Right ventricle myocardium inferior (tissue), 1 donor: ENCODE measurements at regions not wholly inside any gene's neighbourhood (a gene's known extent, or its start where the extent isn't known, plus 50 kb on each side); places are given as distances from the start of the nearest gene placed in this dataset.

Source experiments
- ATAC-seq: fragments of 200-7000 bp; cut with Tn5 transposase; one replicate; pipeline ENCODE4 v1.9.1; 2020; ENCODE audit warnings: mild to moderate bottlenecking, moderate library complexity
- DNase-seq: peaks from one replicate; pipeline ENCODE4 v3.0.0; 2021; ENCODE audit errors: missing footprints
- intact Hi-C: fragments of 100-400 bp; cut with DNase I; formaldehyde crosslinking; loops from one replicate; pipeline ENCODE4 v1.11.0; 2022
- donor health status: DM: no; HTN: yes; CAD: no; lungs with severe emphysema.

- DNase-seq (no peak), ATAC-seq (no peak)
- intact Hi-C loops = no loop called here
Measured at GRCh38 chr2:7916670-7917069, 765.2 kb upstream of the ID2 start.

GRCh38 chr2:7919510-7919909, 762.3 kb upstream of the ID2 start:
- ATAC-seq = no peak
- DNase-seq = no peak
- intact Hi-C loops = no loop called here

- intact Hi-C loops = no loop called here
- ATAC-seq = no peak
- no peak for DNase-seq
Measured at GRCh38 chr2:7924023-7924762, 757.7 kb upstream of the ID2 start.

DNA sequence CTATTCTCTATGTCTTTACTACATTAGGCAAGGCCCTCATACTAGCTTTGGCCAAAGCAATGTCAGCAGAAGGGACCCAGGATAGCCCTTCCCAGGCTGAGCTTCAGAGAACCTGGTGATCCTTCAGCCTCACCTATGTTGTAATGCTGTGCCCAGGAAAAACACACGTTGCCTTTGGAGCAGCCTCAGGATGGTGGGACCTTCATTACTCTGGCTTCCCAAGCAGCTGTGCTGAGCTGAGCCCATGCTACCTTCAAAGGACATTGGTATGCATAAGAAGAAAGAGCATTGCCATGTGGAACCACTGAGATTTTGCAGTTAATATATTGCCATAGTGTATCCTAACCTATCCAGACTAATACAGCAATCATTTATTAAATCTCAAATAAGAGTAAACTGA, 756.4 kb upstream of the ID2 start:
- intact Hi-C loops = no loop called here
- no peak for DNase-seq
- ATAC-seq = no peak

- ATAC-seq = no peak
- DNase-seq = no peak
- intact Hi-C loops = no loop called here
Measured at GRCh38 chr2:7927691-7928090, 754.2 kb upstream of the ID2 start.

GRCh38 chr2:7929281-7929680, 752.6 kb upstream of the ID2 start:
- intact Hi-C loops = no loop called here
- ATAC-seq = no peak
- no peak for DNase-seq

GRCh38 chr2:7930800-7931635, 750.8 kb upstream of the ID2 start:
- ATAC-seq (peak; percentile 69), DNase-seq (no peak)
- intact Hi-C loops = no loop called here

GRCh38 chr2:7931808-7932207, 750.0 kb upstream of the ID2 start:
- ATAC-seq = no peak
- no peak for DNase-seq
- intact Hi-C loops = no loop called here

- DNase-seq (no peak), ATAC-seq (no peak)
- intact Hi-C loops = no loop called here
Measured at GRCh38 chr2:7933672-7934071, 748.2 kb upstream of the ID2 start.

- DNase-seq (no peak), ATAC-seq (no peak)
- intact Hi-C loops = no loop called here
Measured at GRCh38 chr2:7934476-7934875, 747.4 kb upstream of the ID2 start.

- ATAC-seq (no peak), DNase-seq (no peak)
- intact Hi-C loops = no loop called here
Measured at GRCh38 chr2:7937082-7937481, 744.8 kb upstream of the ID2 start.

- intact Hi-C loops = no loop called here
- no peak for ATAC-seq
Measured at GRCh38 chr2:7940723-7941122, 741.1 kb upstream of the ID2 start.

DNA sequence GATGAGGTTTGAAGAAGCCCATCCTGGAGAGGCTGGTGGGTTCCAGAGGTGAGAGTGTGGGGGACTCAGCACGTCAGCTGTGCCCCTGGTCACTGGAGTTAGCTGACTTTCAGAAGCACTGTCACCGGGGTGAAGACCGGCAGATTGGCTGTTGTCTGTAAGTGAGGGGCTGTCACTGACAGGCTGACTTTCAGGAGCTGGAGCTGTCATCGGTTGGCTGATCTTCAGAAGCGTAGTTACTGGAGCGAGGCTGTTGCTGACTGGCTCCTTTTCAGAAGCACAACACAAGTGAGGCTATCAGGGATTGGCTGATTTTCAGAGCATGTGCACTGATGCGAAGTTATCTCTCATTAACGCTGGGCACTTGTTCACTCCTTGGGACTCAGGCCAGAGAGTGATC, 738.4 kb upstream of the ID2 start:
- intact Hi-C loops = no loop called here
- ATAC-seq = no peak
- DNase-seq = no peak

More at GRCh38 chr2:7940723-7941122, 741.1 kb upstream of the ID2 start:
- DNase-seq = no peak

- DNase-seq (no peak), ATAC-seq (no peak)
- intact Hi-C loops = no loop called here
Measured at GRCh38 chr2:7945026-7945425, 736.8 kb upstream of the ID2 start.

DNA sequence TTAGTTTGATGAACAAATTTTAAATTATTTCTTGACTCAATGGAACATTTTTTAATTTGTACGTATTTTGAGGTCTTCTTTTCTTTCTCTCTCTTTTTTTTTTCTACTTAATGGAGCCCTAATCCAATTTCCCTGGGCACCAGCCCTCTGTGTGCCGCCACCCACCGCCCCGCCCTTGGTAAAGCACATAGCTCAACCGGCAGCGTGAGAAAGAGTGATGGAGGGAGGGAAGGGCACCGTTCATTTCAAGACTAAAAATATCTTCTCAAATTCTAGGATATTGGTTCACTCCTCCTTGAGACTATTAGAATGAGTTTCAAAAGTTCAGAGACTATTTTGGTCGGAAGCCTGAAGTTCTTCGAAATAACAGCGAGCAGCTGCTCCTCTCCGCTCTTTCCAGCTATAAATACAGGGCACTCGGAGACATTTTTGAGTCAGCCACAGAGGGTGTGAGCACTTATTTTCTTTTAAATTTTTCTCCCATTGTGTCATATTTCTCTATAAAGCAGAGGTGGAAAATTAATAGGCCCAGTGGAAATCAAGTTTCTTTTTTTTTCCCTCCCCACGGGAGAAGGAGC, 731.7 kb upstream of the ID2 start:
- intact Hi-C loops = no loop called here
- DNase-seq = no peak
- no peak for ATAC-seq

- ATAC-seq = no peak
- intact Hi-C loops = no loop called here
- DNase-seq = no peak
Measured at GRCh38 chr2:7951001-7951400, 730.9 kb upstream of the ID2 start.

DNA sequence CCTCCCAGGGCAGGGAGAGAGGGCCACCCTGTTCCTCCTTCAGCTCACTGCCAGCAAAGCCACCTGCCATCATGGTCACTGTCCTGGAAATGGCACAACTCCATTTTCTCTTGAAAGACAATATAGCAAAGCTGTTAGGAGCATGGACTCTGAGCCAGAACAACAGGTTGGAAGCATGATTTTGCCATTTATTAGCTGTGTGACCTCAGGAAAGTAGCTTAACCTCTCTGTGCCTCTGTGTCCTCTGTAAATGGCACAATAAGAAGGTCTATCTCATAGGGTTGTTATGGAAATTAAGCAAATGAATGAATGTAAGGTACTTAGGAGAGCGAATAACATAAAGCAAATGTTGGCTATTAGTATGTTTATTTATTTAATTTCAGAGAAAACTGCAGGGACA, 730.4 kb upstream of the ID2 start:
- ATAC-seq (no peak), DNase-seq (no peak)
- intact Hi-C loops = no loop called here

- no peak for ATAC-seq
Measured at GRCh38 chr2:7952046-7952745, 729.7 kb upstream of the ID2 start.

DNA sequence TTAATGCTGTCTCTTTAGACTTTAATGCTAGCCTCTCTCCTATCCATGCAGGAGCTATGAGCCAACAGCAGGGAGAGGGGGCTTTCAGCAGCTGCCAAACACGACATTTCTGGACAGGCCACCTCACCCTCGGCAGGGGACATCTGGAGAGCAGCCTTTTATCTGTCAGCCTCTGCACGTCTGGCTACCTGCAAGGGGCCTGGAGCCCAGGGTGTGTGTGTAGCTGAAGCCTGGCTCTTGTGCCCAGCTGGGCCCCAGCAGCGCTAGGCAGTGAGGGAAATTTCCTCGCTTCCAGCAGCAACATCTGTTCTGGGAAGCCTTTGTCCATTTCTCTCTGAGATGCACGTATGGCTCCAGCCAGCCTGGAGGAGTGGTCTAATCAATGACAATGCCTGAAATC, 728.7 kb upstream of the ID2 start:
- ATAC-seq = no peak
- intact Hi-C loops = no loop called here
- no peak for DNase-seq

More at GRCh38 chr2:7952046-7952745, 729.7 kb upstream of the ID2 start:
- DNase-seq = no peak
- intact Hi-C loops = no loop called here
